Hematopoietic multipotent progenitor cell (in vitro differentiated cells): ENCODE measurements at regions not wholly inside any gene's neighbourhood (a gene's known extent, or its start where the extent isn't known, plus 50 kb on each side); places are given as distances from the start of the nearest gene placed in this dataset.

ENCODE experiments used
- DNase-seq, 3 donors: peaks; one replicate each; pipeline ENCODE4 v3.0.0-alpha.2; 2011 to 2015; ENCODE audit warnings: low read depth in 2 of 3, low spot score in 2 of 3

DNA sequence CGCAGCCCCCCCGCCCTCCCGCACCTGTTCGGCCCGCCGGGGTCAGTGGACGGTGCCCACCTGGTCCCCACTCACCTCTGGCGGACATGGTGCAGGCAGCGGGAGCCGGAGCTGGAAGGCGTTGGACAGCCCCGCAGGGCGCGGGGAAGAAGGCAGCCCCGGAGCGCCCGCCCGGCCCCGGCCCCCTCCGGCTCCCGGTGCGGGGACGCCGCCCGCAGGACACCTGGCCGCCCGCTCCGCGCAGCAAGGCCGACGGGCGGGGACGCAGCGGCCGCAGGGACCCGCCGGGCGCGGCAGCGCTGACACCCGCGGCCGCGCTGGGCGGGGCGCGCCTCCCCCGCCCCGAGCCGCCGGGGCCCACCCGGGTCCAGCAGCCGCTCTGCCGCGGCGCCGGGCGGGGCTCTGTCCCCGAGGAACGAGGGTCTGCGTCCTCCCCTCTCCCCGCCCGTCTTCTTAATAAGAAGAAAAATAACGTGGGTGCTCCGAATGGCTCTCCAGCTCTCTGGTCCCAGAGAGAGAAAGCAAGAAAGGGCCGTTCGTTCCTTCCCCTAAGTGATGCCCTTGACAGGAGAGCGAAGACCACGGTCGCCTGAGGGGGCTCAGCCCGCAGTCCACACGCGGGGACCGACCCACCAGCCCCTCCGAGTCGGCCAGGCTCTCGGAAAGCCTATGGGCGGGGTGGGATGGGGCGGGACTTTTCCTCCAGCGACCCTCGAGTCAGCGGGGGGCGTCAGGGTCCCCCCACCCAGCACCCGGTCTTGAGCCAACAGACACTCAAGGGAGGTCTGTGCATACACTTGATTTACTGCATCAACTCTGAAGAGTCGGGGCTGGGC, 53.4 kb upstream of the FHIP2A start:
- DNase-seq = peak in 1 of 3 donors; percentile 55

DNA sequence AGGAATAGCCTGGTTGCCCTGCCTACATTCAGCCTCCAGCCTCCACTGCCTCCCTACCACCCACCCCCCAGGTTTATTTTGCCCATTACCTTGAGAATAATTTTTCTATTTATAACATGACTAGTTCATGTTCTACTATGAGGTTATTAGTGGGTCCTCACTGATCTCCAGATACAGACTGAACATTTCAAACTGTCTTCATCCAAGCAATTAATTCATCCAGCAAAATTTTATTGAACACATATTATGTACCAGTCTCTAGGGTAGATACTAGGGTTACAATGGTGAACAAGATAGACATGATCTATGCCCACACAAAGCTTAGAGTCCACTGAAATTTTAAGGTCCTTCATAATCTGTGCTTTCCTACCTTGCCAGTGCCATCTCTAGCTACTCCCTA, 51.6 kb upstream of the FHIP2A start:
- DNase-seq = no peak

DNA sequence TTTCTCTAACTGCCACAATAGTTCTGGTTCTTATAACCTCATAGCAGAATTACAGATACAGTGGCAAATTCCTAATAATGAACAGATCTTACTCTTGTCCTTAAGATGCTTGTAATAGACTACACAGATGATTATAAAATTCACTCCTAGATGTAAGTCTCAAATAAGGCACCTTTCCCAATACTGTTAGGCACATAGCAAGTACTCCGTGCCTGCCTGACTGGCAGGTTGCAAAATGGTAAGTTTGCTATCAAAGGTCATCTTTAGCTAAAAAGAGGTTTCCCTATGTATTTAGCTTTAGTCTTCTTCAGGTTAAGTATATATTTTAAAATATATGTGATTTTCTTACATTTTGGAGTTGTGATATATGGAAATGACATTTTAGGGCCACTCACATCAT, 50.4 kb upstream of the FHIP2A start:
- DNase-seq = no peak

DNA sequence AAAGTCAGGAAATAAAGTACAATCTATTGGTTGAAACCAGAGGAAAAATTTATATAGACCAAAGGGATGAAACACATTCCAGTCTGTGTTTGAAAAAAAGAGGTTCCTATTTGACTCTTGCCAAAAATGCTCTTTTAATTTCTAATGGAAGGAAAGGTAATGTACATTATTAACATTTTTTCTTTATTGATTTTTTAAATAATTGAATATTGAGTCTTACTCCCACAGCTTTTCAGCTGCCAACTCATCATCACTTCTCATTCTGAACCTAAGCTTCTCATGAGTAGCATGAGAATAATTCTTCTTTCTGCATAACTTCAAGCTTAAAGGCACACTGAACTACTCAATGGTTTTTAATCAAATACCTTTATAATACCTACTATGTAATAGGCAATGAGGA, 49.8 kb upstream of the FHIP2A start:
- no peak for DNase-seq
